LNCaP clone FGC (cell line): ENCODE measurements at regions not wholly inside any gene's neighbourhood (a gene's known extent, or its start where the extent isn't known, plus 50 kb on each side); places are given as distances from the start of the nearest gene placed in this dataset.
A peak's percentile ranks its signal among the peaks of the same experiment; 100 is the strongest.

Source experiments
- DNase-seq: peaks from one replicate; pipeline ENCODE4 v3.0.0-alpha.2; 2011; ENCODE audit warnings: low read depth
- H3K4me3 ChIP-seq: 2 replicates; pipeline ENCODE4 v1.5.1; 2011; ENCODE audit warnings: mild to moderate bottlenecking, low read depth, low read length, control low read depth
- TF ChIP-seq, protein P1 (sequence below): IDR thresholded peaks from 2 replicates; pipeline ENCODE4 v1.5.1; 2012; ENCODE audit warnings: mild to moderate bottlenecking; ENCODE audit not compliant: control insufficient read depth, insufficient read depth; ENCODE audit errors: extremely low read depth

GRCh38 chr16:79337906-79338305 is 262.6 kb downstream of the MAF start:
- DNase-seq = no peak
- H3K4me3 ChIP-seq = no peak overlapping the region
- TF ChIP-seq, protein P1, sequence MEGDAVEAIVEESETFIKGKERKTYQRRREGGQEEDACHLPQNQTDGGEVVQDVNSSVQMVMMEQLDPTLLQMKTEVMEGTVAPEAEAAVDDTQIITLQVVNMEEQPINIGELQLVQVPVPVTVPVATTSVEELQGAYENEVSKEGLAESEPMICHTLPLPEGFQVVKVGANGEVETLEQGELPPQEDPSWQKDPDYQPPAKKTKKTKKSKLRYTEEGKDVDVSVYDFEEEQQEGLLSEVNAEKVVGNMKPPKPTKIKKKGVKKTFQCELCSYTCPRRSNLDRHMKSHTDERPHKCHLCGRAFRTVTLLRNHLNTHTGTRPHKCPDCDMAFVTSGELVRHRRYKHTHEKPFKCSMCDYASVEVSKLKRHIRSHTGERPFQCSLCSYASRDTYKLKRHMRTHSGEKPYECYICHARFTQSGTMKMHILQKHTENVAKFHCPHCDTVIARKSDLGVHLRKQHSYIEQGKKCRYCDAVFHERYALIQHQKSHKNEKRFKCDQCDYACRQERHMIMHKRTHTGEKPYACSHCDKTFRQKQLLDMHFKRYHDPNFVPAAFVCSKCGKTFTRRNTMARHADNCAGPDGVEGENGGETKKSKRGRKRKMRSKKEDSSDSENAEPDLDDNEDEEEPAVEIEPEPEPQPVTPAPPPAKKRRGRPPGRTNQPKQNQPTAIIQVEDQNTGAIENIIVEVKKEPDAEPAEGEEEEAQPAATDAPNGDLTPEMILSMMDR = no peak

DNA sequence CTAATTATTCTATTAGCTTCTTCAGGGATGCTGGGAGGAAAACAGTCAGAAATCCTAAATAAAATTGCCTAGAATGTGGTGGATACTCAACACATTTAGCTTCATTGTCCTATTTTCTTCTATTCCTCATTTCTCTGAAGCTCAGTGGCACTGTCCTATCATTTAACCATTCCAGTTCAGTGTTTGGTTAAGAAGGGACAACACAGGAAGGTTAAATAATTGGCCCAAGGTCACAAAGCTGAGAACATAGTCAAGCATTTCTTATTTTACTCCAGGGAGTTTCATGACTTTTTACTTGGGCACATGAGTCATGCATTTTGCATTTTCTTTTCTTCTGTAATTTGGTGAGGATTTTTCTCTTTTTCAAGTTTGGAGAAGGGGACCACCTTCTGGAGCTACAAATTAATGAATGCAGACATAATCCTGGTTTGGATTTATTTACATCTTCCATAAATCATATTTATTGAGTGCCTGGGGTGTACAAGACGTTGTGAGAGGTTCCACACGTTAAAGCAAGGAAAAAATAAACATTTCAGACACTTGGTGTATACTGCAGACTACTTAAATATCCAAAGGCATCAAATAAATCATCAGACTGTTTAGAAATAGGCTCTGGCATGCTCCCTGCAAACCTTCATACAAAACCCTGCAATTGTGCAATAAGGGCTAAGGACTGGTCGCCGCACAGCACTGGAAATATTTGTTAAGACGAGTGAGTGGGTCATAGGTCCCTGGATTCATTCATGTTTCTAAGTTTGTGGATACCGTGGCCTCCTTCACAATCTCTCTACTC is 263.9 kb downstream of the MAF start:
- DNase-seq = no peak
- H3K4me3 ChIP-seq = no peak overlapping the region
- TF ChIP-seq, protein P1 = no peak

GRCh38 chr16:79334127-79334526 is 266.4 kb downstream of the MAF start:
- no peak for DNase-seq
- H3K4me3 ChIP-seq = no peak overlapping the region
- TF ChIP-seq, protein P1 = peak; percentile 22

DNA sequence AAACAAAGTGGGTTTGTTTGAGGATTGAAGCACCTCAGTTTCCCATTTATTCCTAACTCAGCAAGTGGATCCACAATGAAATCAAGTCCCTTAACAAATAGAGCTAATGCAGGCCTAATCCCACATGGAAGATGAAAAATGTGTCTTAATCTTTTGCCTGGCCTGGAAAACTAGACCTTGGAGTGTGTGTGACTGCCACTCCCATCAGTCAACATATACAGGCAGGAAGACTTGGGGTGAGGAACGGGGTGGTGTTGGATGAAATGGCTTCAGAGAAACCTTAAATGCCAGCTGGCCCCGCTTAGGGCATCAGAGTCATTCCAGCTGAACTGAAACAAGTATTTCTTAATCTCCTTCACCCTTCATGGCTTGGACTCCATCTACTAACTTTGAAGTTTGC is 269.5 kb downstream of the MAF start:
- TF ChIP-seq, protein P1 = no peak
- no peak overlapping the region for H3K4me3 ChIP-seq
- no peak for DNase-seq

DNA sequence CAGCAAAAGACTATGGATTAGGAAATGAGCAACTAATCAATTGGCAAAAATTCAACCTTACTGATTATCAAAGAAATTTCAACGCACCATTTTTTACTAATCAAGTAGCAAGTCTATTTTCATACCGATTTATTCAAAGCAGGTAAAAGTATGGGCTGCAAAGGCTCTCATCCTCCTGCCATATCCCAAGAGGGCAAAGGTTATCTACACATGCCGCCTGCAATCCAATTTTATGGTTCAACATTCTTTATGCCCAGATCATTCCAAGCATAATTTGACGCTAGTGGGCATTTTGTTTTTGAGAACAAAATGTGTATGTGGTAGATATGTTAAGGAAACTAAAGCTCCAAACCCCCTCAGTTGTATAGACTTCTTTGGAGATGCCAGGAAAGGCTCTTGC is 270.6 kb downstream of the MAF start:
- TF ChIP-seq, protein P1 = no peak
- no peak for DNase-seq
- H3K4me3 ChIP-seq = no peak overlapping the region

GRCh38 chr16:79329166-79329521 is 271.4 kb downstream of the MAF start:
- DNase-seq = no peak
- TF ChIP-seq, protein P1 = no peak
- H3K4me3 ChIP-seq = no peak overlapping the region
